Coronary artery (tissue), 2 donors: ENCODE measurements at regions not wholly inside any gene's neighbourhood (a gene's known extent, or its start where the extent isn't known, plus 50 kb on each side); places are given as distances from the start of the nearest gene placed in this dataset.

ENCODE experiments used
- DNase-seq: peaks from one replicate; pipeline ENCODE4 v3.0.0-alpha.2; 2017; ENCODE audit warnings: low spot score
- H3K27ac ChIP-seq, 2 donors: fragments of 200-600 bp; sonication (generic); one replicate each; pipeline ENCODE4 v1.5.1; 2016 to 2019
- H3K4me3 ChIP-seq: fragments of 200-600 bp; sonication (generic); 2 replicates; pipeline ENCODE4 v1.5.1; 2016; ENCODE audit warnings: mild to moderate bottlenecking, moderate library complexity
- TF ChIP-seq, protein P1 (sequence below): fragments of 200-600 bp; sonication (generic); IDR thresholded peaks from one replicate; pipeline ENCODE4 v1.5.1; 2019; ENCODE audit warnings: antibody characterized with exemption

DNA sequence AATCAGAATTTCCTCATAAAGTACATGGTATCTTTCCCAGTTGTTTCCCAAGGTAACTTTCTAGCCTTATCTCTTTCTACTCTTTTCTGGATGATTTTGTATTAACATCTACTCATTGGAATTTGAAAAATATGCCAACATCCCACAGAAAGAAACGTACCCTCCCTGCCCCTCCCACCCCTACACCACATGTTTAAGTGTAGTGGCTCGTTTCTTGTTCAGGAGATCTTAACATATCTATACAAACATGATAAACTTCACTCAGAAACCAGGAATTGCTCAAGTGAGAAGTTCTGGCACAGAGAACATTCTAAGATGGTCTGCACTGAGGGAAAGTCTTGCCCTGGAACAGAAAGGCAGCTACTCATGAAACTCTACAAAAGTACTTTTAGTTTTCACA is 404.7 kb downstream of the SOX2 start:
- H3K4me3 ChIP-seq = no peak overlapping the region
- TF ChIP-seq, protein P1, sequence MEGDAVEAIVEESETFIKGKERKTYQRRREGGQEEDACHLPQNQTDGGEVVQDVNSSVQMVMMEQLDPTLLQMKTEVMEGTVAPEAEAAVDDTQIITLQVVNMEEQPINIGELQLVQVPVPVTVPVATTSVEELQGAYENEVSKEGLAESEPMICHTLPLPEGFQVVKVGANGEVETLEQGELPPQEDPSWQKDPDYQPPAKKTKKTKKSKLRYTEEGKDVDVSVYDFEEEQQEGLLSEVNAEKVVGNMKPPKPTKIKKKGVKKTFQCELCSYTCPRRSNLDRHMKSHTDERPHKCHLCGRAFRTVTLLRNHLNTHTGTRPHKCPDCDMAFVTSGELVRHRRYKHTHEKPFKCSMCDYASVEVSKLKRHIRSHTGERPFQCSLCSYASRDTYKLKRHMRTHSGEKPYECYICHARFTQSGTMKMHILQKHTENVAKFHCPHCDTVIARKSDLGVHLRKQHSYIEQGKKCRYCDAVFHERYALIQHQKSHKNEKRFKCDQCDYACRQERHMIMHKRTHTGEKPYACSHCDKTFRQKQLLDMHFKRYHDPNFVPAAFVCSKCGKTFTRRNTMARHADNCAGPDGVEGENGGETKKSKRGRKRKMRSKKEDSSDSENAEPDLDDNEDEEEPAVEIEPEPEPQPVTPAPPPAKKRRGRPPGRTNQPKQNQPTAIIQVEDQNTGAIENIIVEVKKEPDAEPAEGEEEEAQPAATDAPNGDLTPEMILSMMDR = no peak
- H3K27ac ChIP-seq = no peak overlapping the region
- DNase-seq = no peak

GRCh38 chr3:182117131-182117530 is 405.4 kb downstream of the SOX2 start:
- no peak for DNase-seq
- Histone ChIP-seq H3K27ac (no peak overlapping the region), H3K4me3 (no peak overlapping the region)
- TF ChIP-seq, protein P1 = no peak

GRCh38 chr3:182117583-182117982 is 405.9 kb downstream of the SOX2 start:
- Histone ChIP-seq H3K27ac (no peak overlapping the region), H3K4me3 (no peak overlapping the region)
- TF ChIP-seq, protein P1 = no peak
- no peak for DNase-seq

DNA sequence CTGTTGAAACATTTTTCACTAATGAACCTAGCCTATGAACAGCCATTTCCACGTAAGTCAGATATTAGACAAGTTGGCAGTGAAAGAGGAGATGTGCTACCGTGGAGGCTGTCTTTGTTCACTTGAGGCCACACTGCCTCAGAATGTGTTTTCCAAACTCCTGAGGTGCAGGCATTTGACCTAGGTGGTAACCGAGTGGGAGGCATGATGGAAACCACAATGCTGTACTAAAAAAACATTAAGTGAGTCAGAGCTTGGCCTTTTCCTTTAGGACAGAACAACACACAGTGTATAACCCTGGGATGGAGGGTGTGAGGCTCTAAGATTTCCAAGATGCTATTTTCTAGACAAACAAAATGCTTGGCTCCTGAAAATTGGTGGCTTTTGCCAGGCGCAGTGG is 406.3 kb downstream of the SOX2 start:
- H3K27ac ChIP-seq = no peak overlapping the region
- H3K4me3 ChIP-seq = no peak overlapping the region
- no peak for DNase-seq
- TF ChIP-seq, protein P1 = no peak

DNA sequence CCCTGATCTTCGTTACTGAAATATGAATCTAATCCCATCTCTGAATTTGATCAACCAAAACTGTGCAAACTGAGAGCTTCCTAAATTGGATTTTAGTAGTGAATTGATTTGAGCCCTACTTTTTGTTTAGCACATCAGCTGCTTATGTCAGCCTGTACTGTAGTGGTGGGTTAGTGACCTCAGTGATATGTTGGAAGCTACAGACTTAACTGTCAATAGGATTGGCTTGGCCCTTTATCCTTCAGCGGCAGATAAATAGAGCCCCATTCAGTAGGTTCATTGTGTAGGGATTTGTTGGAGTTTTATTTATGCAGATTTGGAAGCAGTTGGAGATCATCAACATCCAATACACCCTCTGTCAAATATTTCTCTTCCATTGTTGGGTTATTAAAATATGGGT is 409.7 kb downstream of the SOX2 start:
- TF ChIP-seq, protein P1 = no peak
- no peak for DNase-seq
- Histone ChIP-seq H3K4me3 (no peak overlapping the region), H3K27ac (no peak overlapping the region)

DNA sequence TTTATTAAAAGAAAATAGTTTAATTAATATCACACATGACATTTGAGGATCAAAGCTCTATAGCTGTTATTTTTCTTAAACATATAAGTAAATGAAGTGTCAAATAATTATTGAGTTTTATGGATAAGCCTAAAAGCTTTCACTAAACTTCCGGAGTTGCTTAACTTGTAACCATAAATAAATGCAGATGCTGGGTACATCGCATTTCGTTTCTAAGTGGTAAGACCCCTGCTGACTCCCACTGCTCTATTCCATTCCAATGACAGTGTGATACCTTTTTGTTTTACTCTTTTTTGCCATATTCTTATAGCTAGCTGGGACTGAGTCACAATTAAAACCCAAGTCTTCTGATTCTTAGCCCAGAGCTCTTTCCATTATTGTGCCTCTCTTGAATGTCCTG is 411.1 kb downstream of the SOX2 start:
- TF ChIP-seq, protein P1 = no peak
- DNase-seq = no peak

DNA sequence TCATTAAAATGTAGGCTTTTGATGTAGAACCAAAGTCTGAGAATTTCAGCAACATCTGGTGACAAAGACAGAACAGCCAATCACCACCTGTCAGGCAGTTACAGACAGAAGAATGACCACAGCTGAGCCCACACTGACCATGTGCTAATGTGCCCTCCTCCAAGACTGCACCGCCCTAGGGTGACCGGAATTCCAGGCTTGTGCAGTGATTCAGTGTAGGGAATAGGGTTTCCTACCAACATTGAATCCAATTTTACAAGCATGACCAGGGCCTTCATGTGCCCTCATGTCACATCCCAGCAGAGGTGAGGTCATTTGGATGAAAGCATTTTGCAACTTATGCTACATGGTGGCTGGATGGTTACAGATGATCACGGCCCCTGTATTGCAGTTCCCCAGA is 412.5 kb downstream of the SOX2 start:
- Histone ChIP-seq H3K4me3 (no peak overlapping the region), H3K27ac (no peak overlapping the region)
- no peak for DNase-seq
- TF ChIP-seq, protein P1 = no peak

More for the DNA sequence above, 411.1 kb downstream of the SOX2 start:
- Histone ChIP-seq H3K4me3 (no peak overlapping the region), H3K27ac (no peak overlapping the region)
